ENCODE measurements at regions not wholly inside any gene's neighbourhood (a gene's known extent, or its start where the extent isn't known, plus 50 kb on each side); places are given as distances from the start of the nearest gene placed in this dataset.

GRCh38 chr5:120052916-120053828 is 410.9 kb upstream of the PRR16 start:
- intact Hi-C loops (cut with DNase I), result no loop called here
- Histone ChIP-seq H3K27me3 (no peaks in the 10 kb centered on the region), H3K9me3 (no peaks in the 10 kb centered on the region), H3K4me1 (no peaks in the 10 kb centered on the region), H3K27ac (no peak overlapping the region), H3K9ac (ENCODE audit: low read depth in 2 of 2, low read length in 2 of 2) (no peak overlapping the region), H3K4me3 (no peak overlapping the region), H3K36me3 (no peaks in the 10 kb centered on the region)
- TF ChIP-seq CTCF (IDR thresholded peaks at IDR 0.05), result no peak
- no peak for DNase-seq

- DNase-seq, result no peak
- intact Hi-C loops (cut with DNase I), result no loop called here
These were observed 410.3 kb upstream of the PRR16 start for GRCh38 chr5:120053841-120054240.

GRCh38 chr5:120055858-120056257 is 408.2 kb upstream of the PRR16 start:
- intact Hi-C loops (cut with DNase I), result no loop called here
- no peaks in the 10 kb centered on the region for H3K4me1 ChIP-seq
- no peak overlapping the region for H3K4me3 ChIP-seq

More at GRCh38 chr5:120053841-120054240, 410.3 kb upstream of the PRR16 start:
- H3K27me3 ChIP-seq, result no peaks in the 10 kb centered on the region
- no peaks in the 10 kb centered on the region for H3K4me1 ChIP-seq
- TF ChIP-seq CTCF (IDR thresholded peaks at IDR 0.05), result no peak
- H3K9ac ChIP-seq (ENCODE audit: low read depth in 2 of 2, low read length in 2 of 2), result no peak overlapping the region
- H3K9me3 ChIP-seq, result no peaks in the 10 kb centered on the region
- H3K36me3 ChIP-seq, result no peaks in the 10 kb centered on the region
- H3K27ac ChIP-seq, result no peak overlapping the region
- H3K4me3 ChIP-seq, result no peak overlapping the region

GRCh38 chr5:120062515-120062917 is 401.6 kb upstream of the PRR16 start:
- Histone ChIP-seq H3K4me3 (no peak overlapping the region), H3K9ac (ENCODE audit: low read depth in 2 of 2, low read length in 2 of 2) (no peak overlapping the region), H3K27me3 (no peaks in the 10 kb centered on the region), H3K9me3 (no peaks in the 10 kb centered on the region), H3K36me3 (no peaks in the 10 kb centered on the region), H3K4me1 (no peaks in the 10 kb centered on the region), H3K27ac (no peak overlapping the region)
- DNase-seq, result no peak
- TF ChIP-seq CTCF (IDR thresholded peaks at IDR 0.05), result no peak
- intact Hi-C loops (cut with DNase I), result no loop called here

More at GRCh38 chr5:120055858-120056257, 408.2 kb upstream of the PRR16 start:
- Histone ChIP-seq H3K36me3 (no peaks in the 10 kb centered on the region), H3K9ac (ENCODE audit: low read depth in 2 of 2, low read length in 2 of 2) (no peak overlapping the region), H3K27ac (no peak overlapping the region), H3K9me3 (no peaks in the 10 kb centered on the region), H3K27me3 (no peaks in the 10 kb centered on the region)
- DNase-seq, result no peak
- TF ChIP-seq CTCF (IDR thresholded peaks at IDR 0.05), result no peak

- Histone ChIP-seq H3K9ac (ENCODE audit: low read depth in 2 of 2, low read length in 2 of 2) (no peak overlapping the region), H3K9me3 (no peaks in the 10 kb centered on the region), H3K4me3 (no peak overlapping the region), H3K27me3 (no peaks in the 10 kb centered on the region), H3K27ac (no peak overlapping the region), H3K36me3 (no peaks in the 10 kb centered on the region), H3K4me1 (no peaks in the 10 kb centered on the region)
- intact Hi-C loops (cut with DNase I), result no loop called here
- TF ChIP-seq CTCF (IDR thresholded peaks at IDR 0.05), result no peak
- no peak for DNase-seq
These were observed 391.9 kb upstream of the PRR16 start for GRCh38 chr5:120072068-120072761.

Data from colonic mucosa (tissue), 4 donors.